MM.1S (cell line): ENCODE measurements at regions not wholly inside any gene's neighbourhood (a gene's known extent, or its start where the extent isn't known, plus 50 kb on each side); places are given as distances from the start of the nearest gene placed in this dataset.

ENCODE experiments used
- DNase-seq: peaks from one replicate; pipeline ENCODE4 v3.0.0-alpha.2; 2015
- H2AFZ ChIP-seq: fragments of 300-600 bp; sonication (generic); 2 replicates; pipeline ENCODE4 v1.6.0; 2016; ENCODE audit warnings: antibody characterized with exemption, low read length
- H3F3A ChIP-seq: fragments of 300-600 bp; sonication (generic); 2 replicates; pipeline ENCODE4 v1.6.1; 2016; ENCODE audit warnings: mild to moderate bottlenecking, antibody characterized with exemption, low read length, moderate library complexity, mixed read lengths; ENCODE audit not compliant: insufficient read depth
- H3K27ac ChIP-seq: fragments of 300-600 bp; sonication (generic); 2 replicates; pipeline ENCODE4 v1.5.1; 2016; ENCODE audit warnings: mild to moderate bottlenecking, low read length
- H3K27me3 ChIP-seq: fragments of 300-600 bp; sonication (generic); replicated peaks from 2 replicates; pipeline ENCODE4 v1.6.0; 2016; ENCODE audit warnings: low read length; ENCODE audit not compliant: insufficient read depth
- H3K36me3 ChIP-seq: fragments of 300-600 bp; sonication (generic); replicated peaks from 2 replicates; pipeline ENCODE4 v1.6.1; 2016; ENCODE audit warnings: mild to moderate bottlenecking, low read length, mixed read lengths; ENCODE audit not compliant: insufficient read depth
- H3K4me1 ChIP-seq: fragments of 300-600 bp; sonication (generic); 2 replicates; pipeline ENCODE4 v1.6.1; 2016; ENCODE audit warnings: low read length, mixed read lengths
- H3K4me2 ChIP-seq: fragments of 300-600 bp; sonication (generic); 2 replicates; pipeline ENCODE4 v1.6.0; 2016; ENCODE audit warnings: low read depth, low read length
- H3K4me3 ChIP-seq: fragments of 300-600 bp; sonication (generic); 2 replicates; pipeline ENCODE4 v1.5.1; 2016; ENCODE audit warnings: low read length, mixed read lengths
- H3K79me2 ChIP-seq: fragments of 300-600 bp; sonication (generic); 2 replicates; pipeline ENCODE4 v1.6.1; 2016; ENCODE audit warnings: mixed run types, low read length, mixed read lengths
- H3K9ac ChIP-seq: fragments of 300-600 bp; sonication (generic); 2 replicates; pipeline ENCODE4 v1.6.1; 2016; ENCODE audit warnings: low read length, mixed read lengths
- H3K9me2 ChIP-seq: fragments of 300-600 bp; sonication (generic); replicated peaks from 2 replicates; pipeline ENCODE4 v1.6.1; 2016; ENCODE audit warnings: mild to moderate bottlenecking, low read length, mixed read lengths; ENCODE audit not compliant: insufficient read depth
- H3K9me3 ChIP-seq: fragments of 300-600 bp; sonication (generic); replicated peaks from 2 replicates; pipeline ENCODE4 v1.6.1; 2016; ENCODE audit warnings: mild to moderate bottlenecking, low read length, mixed read lengths; ENCODE audit not compliant: insufficient read depth
- H4K20me1 ChIP-seq: fragments of 300-600 bp; sonication (generic); 2 replicates; pipeline ENCODE4 v1.6.1; 2016; ENCODE audit warnings: mild to moderate bottlenecking, low read length, moderate library complexity, mixed read lengths; ENCODE audit not compliant: insufficient read depth
- EZH2 ChIP-seq: fragments of 300-600 bp; sonication (generic); optimal IDR thresholded peaks from 2 replicates; pipeline ENCODE3; 2017; ENCODE audit warnings: low read depth, mild to moderate bottlenecking, antibody characterized with exemption, low read length, mixed read lengths
- EZH2phosphoT487 ChIP-seq: fragments of 300-600 bp; sonication (generic); IDR thresholded peaks from 2 replicates; pipeline ENCODE4 v1.6.1; 2018; ENCODE audit warnings: antibody characterized with exemption, low read length
- TF ChIP-seq, protein P1 (sequence below): fragments of 300-600 bp; sonication (generic); IDR thresholded peaks from 2 replicates; pipeline ENCODE4 v1.5.1; 2016; ENCODE audit warnings: antibody characterized with exemption, low read length, mixed read lengths

DNA sequence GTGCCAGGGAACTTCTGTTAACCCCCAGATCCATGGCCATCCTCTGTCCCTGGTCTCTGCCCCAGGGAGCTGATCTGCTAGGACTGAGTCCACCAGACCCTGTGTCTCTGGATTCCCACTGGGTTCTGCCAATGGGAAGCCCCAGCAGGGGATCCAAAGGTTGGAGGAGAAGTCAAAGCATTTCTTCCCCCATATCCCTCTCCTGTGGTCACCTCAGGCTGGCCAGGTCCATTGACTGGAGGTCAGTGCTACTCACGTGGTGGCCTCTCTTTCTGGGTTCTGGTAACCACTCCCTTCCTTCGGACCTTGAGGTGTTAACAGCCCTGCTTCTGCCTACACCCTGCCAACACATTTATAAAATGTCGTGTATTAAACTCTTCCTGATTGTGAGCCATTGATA lies 69.7 kb upstream of the NECTIN1 start:
- Histone ChIP-seq H3K27ac (no peak overlapping the region), H3K79me2 (no peaks in the 10 kb centered on the region), H3F3A (no peaks in the 10 kb centered on the region), H3K9me3 (no peaks in the 10 kb centered on the region), H4K20me1 (no peaks in the 10 kb centered on the region), H3K36me3 (no peaks in the 10 kb centered on the region), H3K9ac (no peak overlapping the region), H3K4me2 (no peak overlapping the region), H3K4me1 (no peaks in the 10 kb centered on the region), H3K27me3 (peaks cover 28% of the 10 kb centered on the region; the same call in 1 of the 2 replicates), H3K9me2 (no peaks in the 10 kb centered on the region), H3K4me3 (no peak overlapping the region), H2AFZ (no peak overlapping the region)
- TF ChIP-seq, protein P1, sequence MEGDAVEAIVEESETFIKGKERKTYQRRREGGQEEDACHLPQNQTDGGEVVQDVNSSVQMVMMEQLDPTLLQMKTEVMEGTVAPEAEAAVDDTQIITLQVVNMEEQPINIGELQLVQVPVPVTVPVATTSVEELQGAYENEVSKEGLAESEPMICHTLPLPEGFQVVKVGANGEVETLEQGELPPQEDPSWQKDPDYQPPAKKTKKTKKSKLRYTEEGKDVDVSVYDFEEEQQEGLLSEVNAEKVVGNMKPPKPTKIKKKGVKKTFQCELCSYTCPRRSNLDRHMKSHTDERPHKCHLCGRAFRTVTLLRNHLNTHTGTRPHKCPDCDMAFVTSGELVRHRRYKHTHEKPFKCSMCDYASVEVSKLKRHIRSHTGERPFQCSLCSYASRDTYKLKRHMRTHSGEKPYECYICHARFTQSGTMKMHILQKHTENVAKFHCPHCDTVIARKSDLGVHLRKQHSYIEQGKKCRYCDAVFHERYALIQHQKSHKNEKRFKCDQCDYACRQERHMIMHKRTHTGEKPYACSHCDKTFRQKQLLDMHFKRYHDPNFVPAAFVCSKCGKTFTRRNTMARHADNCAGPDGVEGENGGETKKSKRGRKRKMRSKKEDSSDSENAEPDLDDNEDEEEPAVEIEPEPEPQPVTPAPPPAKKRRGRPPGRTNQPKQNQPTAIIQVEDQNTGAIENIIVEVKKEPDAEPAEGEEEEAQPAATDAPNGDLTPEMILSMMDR, result no peak
- TF ChIP-seq EZH2phosphoT487, result no peak
- TF ChIP-seq EZH2, result no peak
- DNase-seq, result no peak

DNA sequence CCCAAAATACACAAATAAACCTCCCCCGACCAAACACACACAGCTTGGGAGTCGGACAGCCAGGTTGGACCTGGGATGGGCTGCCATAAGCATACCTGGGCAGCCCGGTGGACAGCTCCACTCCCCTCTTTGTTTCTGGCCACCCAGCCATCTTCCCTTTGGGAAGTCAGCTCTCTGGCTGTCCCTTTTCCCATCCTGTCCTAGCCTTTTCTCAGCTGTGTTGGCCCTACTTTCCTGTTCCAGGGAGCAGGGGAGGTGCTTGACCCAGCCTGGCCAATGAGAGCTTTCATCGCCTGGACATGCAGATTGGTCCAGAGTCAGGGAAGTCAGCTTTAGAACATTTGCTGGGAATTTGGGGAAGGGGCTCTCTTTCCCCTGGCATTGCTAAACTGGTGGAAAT lies 68.7 kb upstream of the NECTIN1 start:
- no peaks in the 10 kb centered on the region for H3F3A ChIP-seq
- H3K9ac ChIP-seq, result no peak overlapping the region
- H3K4me3 ChIP-seq, result no peak overlapping the region
- H3K9me2 ChIP-seq, result no peaks in the 10 kb centered on the region
- no peaks in the 10 kb centered on the region for H3K9me3 ChIP-seq
- no peak overlapping the region for H2AFZ ChIP-seq
- TF ChIP-seq, protein P1, result no peak
- no peak for TF ChIP-seq EZH2phosphoT487
- TF ChIP-seq EZH2, result no peak
- no peak overlapping the region for H3K27ac ChIP-seq
- H3K36me3 ChIP-seq, result no peaks in the 10 kb centered on the region
- no peak for DNase-seq
- no peaks in the 10 kb centered on the region for H3K79me2 ChIP-seq
- no peaks in the 10 kb centered on the region for H3K4me1 ChIP-seq
- no peaks in the 10 kb centered on the region for H4K20me1 ChIP-seq
- H3K27me3 ChIP-seq, result peaks cover 23% of the 10 kb centered on the region; the same call in 1 of the 2 replicates
- H3K4me2 ChIP-seq, result no peak overlapping the region

DNA sequence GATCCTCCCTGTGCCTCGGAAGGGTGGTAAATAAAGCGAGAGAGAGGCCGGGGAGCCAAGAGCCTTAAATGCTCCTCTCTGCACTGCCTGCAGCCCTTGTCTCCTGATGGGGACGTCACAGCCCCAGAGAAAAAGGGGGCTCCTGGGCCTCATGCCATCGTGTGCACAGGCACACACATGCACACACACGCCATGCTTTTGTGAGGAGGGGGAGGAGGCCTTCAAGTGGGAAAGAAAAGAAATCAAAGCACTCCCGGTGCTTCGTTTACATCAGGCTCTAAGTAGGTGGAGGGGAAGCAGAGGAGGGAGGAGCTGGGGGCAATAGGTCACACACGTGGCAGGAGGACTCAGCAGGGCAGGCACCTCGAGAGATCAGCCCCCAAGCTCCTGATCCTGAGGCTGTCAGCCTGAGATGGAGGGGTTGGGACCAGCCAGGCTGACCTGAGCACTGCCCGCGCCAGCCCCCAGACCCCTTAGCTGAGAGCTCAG lies 68.2 kb upstream of the NECTIN1 start:
- no peak for DNase-seq
- H2AFZ ChIP-seq, result no peak overlapping the region
- H3K4me2 ChIP-seq, result no peak overlapping the region

More for the DNA sequence above, 68.2 kb upstream of the NECTIN1 start:
- Histone ChIP-seq H3K9ac (no peak overlapping the region), H3K27me3 (peaks cover 23% of the 10 kb centered on the region; the same call in 1 of the 2 replicates), H3K9me2 (no peaks in the 10 kb centered on the region), H3K4me1 (no peaks in the 10 kb centered on the region), H4K20me1 (no peaks in the 10 kb centered on the region), H3K27ac (no peak overlapping the region), H3K9me3 (no peaks in the 10 kb centered on the region), H3K4me3 (no peak overlapping the region), H3K36me3 (no peaks in the 10 kb centered on the region), H3K79me2 (no peaks in the 10 kb centered on the region), H3F3A (no peaks in the 10 kb centered on the region)
- TF ChIP-seq, protein P1, result no peak
